Hepatocyte (in vitro differentiated cells): ENCODE measurements at regions not wholly inside any gene's neighbourhood (a gene's known extent, or its start where the extent isn't known, plus 50 kb on each side); places are given as distances from the start of the nearest gene placed in this dataset.

Experiments used
- DNase-seq: peaks from one replicate; pipeline ENCODE4 v3.0.0-alpha.2; 2016; ENCODE audit warnings: low spot score
- H2AFZ ChIP-seq: fragments of 200-600 bp; sonication (generic); 2 replicates; pipeline ENCODE4 v1.6.0; 2016; ENCODE audit warnings: antibody characterized with exemption, mild to moderate bottlenecking
- H3K27ac ChIP-seq: fragments of 200-600 bp; sonication (generic); 2 replicates; pipeline ENCODE4 v1.5.1; 2016; ENCODE audit warnings: mild to moderate bottlenecking
- H3K27me3 ChIP-seq: fragments of 200-600 bp; sonication (generic); 2 replicates; pipeline ENCODE4 v1.6.1; 2016
- H3K36me3 ChIP-seq: fragments of 200-600 bp; sonication (generic); replicated peaks from 2 replicates; pipeline ENCODE4 v1.5.1; 2016; ENCODE audit warnings: low read depth; ENCODE audit not compliant: insufficient read depth
- H3K4me1 ChIP-seq: fragments of 200-600 bp; sonication (generic); 2 replicates; pipeline ENCODE4 v1.5.1; 2016; ENCODE audit warnings: mild to moderate bottlenecking, moderate library complexity; ENCODE audit not compliant: insufficient read depth
- H3K4me2 ChIP-seq: fragments of 200-600 bp; sonication (generic); 2 replicates; pipeline ENCODE4 v1.6.0; 2016
- H3K4me3 ChIP-seq: fragments of 200-600 bp; sonication (generic); 2 replicates; pipeline ENCODE4 v1.5.1; 2016; ENCODE audit warnings: mild to moderate bottlenecking
- H3K79me2 ChIP-seq: fragments of 200-600 bp; sonication (generic); 2 replicates; pipeline ENCODE4 v1.6.0; 2017; ENCODE audit warnings: mild to moderate bottlenecking
- H3K9me2 ChIP-seq: fragments of 200-600 bp; sonication (generic); replicated peaks from 2 replicates; pipeline ENCODE4 v1.6.0; 2017; ENCODE audit warnings: mild to moderate bottlenecking; ENCODE audit not compliant: insufficient read depth
- H3K9me3 ChIP-seq: fragments of 200-600 bp; sonication (generic); 2 replicates; pipeline ENCODE4 v1.5.1; 2016; ENCODE audit warnings: low read depth, mild to moderate bottlenecking
- H4K20me1 ChIP-seq: fragments of 200-600 bp; sonication (generic); 2 replicates; pipeline ENCODE4 v1.6.0; 2016; ENCODE audit warnings: mild to moderate bottlenecking; ENCODE audit not compliant: insufficient read depth, poor library complexity, severe bottlenecking
- EZH2 ChIP-seq: fragments of 200-600 bp; sonication (generic); IDR thresholded peaks from 2 replicates; pipeline ENCODE4 v1.6.1; 2016; ENCODE audit warnings: antibody characterized with exemption, mild to moderate bottlenecking, borderline replicate concordance
- EZH2phosphoT487 ChIP-seq: fragments of 200-600 bp; sonication (generic); IDR thresholded peaks from one replicate; pipeline ENCODE4 v1.6.1; 2018; ENCODE audit warnings: antibody characterized with exemption, mild to moderate bottlenecking, low read depth, moderate library complexity; ENCODE audit not compliant: unreplicated experiment, severe bottlenecking
- WGBS: methylation state at CpG from one replicate; pipeline ENCODE4 v1.1.6; 2016; ENCODE audit warnings: low lambda C conversion rate; ENCODE audit errors: missing lambda C conversion rate; 5-methylcytosine and 5-hydroxymethylcytosine counted together
- TF ChIP-seq, protein P1 (sequence below): fragments of 200-600 bp; sonication (generic); IDR thresholded peaks from 2 replicates; pipeline ENCODE4 v1.5.1; 2016; ENCODE audit warnings: antibody characterized with exemption, mild to moderate bottlenecking; ENCODE audit not compliant: poor library complexity

DNA sequence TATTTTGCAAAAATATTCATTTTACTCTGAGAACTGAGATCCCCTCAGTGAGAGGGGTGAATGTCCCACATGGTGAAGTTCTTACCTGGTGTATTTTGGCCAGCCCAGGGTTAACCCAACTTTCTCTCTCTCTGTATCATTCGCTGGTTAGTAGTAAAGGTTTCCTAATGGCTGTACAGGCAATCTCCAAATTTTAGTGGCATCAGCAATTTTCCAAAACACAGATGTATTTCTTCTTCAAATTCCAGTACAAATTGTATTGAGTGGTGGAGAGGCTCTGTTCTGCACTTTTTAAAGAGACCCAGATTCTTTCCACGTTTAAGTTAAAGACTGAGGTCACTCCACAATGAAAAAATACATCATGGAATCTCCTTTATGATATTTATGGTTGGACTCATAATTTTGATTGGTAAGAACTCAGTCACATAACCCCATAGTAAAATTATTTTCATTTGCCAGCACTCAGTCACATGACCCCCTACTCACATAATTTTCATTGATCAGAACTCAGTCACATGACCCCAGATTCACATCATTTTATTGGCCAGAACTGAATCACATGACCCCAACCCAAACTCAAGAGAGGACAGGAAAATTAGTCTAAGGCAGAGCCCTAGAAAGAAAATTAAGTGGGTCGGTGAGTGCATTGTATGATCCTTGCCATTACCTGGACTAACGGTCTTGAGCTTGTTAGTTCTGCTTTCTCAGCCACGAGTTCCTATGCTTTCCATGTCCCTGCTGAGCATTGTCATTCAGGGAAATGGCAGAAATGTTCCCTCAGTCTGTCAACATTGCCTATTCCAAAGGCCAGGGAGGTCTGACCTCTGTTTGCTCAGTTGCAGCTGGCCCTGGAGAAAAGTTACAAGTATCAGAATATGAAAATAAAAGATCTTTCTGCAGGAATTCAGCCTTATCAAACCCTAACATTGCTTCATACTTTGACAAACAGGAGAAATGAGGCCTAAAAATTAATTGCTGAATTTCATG lies 1536.2 kb downstream of the AACS start:
- no peak overlapping the region for H3K27ac ChIP-seq
- no peaks in the 10 kb centered on the region for H3K4me1 ChIP-seq
- H3K36me3 ChIP-seq, result no peaks in the 10 kb centered on the region
- no peaks in the 10 kb centered on the region for H3K9me2 ChIP-seq
- no peak overlapping the region for H2AFZ ChIP-seq
- no peak overlapping the region for H3K4me2 ChIP-seq
- H3K9me3 ChIP-seq, result no peaks in the 10 kb centered on the region
- no peaks in the 10 kb centered on the region for H3K27me3 ChIP-seq
- TF ChIP-seq EZH2phosphoT487 (no peak), EZH2 (no peak)
- TF ChIP-seq, protein P1, sequence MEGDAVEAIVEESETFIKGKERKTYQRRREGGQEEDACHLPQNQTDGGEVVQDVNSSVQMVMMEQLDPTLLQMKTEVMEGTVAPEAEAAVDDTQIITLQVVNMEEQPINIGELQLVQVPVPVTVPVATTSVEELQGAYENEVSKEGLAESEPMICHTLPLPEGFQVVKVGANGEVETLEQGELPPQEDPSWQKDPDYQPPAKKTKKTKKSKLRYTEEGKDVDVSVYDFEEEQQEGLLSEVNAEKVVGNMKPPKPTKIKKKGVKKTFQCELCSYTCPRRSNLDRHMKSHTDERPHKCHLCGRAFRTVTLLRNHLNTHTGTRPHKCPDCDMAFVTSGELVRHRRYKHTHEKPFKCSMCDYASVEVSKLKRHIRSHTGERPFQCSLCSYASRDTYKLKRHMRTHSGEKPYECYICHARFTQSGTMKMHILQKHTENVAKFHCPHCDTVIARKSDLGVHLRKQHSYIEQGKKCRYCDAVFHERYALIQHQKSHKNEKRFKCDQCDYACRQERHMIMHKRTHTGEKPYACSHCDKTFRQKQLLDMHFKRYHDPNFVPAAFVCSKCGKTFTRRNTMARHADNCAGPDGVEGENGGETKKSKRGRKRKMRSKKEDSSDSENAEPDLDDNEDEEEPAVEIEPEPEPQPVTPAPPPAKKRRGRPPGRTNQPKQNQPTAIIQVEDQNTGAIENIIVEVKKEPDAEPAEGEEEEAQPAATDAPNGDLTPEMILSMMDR, result no peak
- H4K20me1 ChIP-seq, result no peaks in the 10 kb centered on the region
- no peak for DNase-seq
- 75% methylated on average over 5 of the region's 5 CpGs for whole genome bisulfite sequencing
- H3K79me2 ChIP-seq, result no peaks in the 10 kb centered on the region
- no peak overlapping the region for H3K4me3 ChIP-seq

DNA sequence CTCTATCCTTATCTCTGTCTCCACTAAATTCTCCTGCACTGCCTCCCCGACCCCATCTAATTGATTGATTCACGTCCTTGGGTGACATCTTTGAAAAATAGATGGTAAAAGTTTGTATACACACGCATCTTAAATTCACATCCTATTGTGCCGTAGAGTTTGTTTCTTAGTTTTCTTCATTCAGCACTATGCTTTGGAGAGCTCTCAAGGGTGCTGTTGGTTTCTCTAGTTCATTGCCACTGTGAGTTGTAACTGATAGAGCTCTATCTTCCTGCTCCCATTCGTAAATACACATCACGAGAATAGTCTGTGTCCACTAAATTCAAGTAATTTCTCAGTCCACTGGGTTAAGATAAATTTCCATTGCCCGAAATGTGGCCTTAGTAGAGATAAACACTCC lies 1537.4 kb downstream of the AACS start:
- no peak overlapping the region for H2AFZ ChIP-seq
- no peak for DNase-seq
- H3K27ac ChIP-seq, result no peak overlapping the region
- no peaks in the 10 kb centered on the region for H3K27me3 ChIP-seq
- H3K4me2 ChIP-seq, result no peak overlapping the region
- H3K36me3 ChIP-seq, result no peaks in the 10 kb centered on the region
- no peaks in the 10 kb centered on the region for H3K79me2 ChIP-seq
- TF ChIP-seq, protein P1, result no peak
- TF ChIP-seq EZH2, result no peak
- TF ChIP-seq EZH2phosphoT487, result no peak
- no peaks in the 10 kb centered on the region for H3K9me3 ChIP-seq
- 67% methylated on average over 7 of the region's 7 CpGs for WGBS
- no peaks in the 10 kb centered on the region for H3K4me1 ChIP-seq
- no peaks in the 10 kb centered on the region for H3K9me2 ChIP-seq
- H3K4me3 ChIP-seq, result no peak overlapping the region
- H4K20me1 ChIP-seq, result no peaks in the 10 kb centered on the region

DNA sequence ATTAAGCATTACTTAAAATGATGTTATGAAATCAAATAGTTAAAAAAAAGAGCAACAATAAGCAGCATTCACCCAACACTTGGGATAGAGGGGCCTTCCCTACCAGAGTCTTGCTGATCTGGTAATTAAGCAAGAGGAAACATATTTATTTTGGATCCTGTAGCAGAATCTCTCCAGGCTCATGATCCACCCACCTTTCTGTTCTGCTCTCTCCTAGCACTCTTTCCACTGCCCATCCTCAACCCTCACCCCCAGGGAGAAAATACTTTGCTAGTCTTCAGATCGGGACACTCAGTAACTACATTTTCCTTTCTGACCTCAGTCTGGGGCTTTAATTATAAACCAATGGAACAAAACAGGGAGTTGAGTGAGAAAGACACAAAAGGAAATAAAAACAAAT lies 1541.9 kb downstream of the AACS start:
- 86% methylated on average over 1 of the region's 1 CpG for WGBS
- no peak overlapping the region for H3K4me2 ChIP-seq
- H4K20me1 ChIP-seq, result no peaks in the 10 kb centered on the region
- TF ChIP-seq EZH2, result no peak
- TF ChIP-seq, protein P1, result no peak
- TF ChIP-seq EZH2phosphoT487, result no peak
- no peaks in the 10 kb centered on the region for H3K27me3 ChIP-seq
- H3K36me3 ChIP-seq, result no peaks in the 10 kb centered on the region
- H3K9me2 ChIP-seq, result no peaks in the 10 kb centered on the region
- H2AFZ ChIP-seq, result no peak overlapping the region
- no peak overlapping the region for H3K27ac ChIP-seq
- H3K79me2 ChIP-seq, result no peaks in the 10 kb centered on the region
- no peaks in the 10 kb centered on the region for H3K9me3 ChIP-seq
- H3K4me1 ChIP-seq, result no peaks in the 10 kb centered on the region
- no peak overlapping the region for H3K4me3 ChIP-seq
- no peak for DNase-seq
